ENCODE measurements at regions not wholly inside any gene's neighbourhood (a gene's known extent, or its start where the extent isn't known, plus 50 kb on each side); places are given as distances from the start of the nearest gene placed in this dataset.

DNA sequence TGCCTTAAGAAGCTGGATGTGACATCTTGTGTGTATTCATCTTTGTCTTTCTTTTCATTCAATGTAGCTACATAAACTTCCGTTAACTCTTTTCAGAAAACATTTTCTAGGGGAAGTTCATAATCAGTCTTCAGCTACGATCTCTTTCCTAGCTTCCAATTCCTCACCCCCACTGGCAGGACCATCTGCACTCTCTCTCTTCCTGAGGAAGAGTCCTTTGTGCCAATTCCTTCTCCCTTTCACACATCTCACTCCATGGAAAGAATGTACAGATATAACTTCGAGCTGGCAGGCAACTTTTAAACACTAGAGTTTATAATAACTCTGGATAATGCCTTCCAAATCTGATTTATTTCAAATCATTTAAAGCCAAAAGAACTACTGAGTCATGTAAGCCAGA, 495.7 kb downstream of the GALC start:
- FAIRE-seq = no peak

DNA sequence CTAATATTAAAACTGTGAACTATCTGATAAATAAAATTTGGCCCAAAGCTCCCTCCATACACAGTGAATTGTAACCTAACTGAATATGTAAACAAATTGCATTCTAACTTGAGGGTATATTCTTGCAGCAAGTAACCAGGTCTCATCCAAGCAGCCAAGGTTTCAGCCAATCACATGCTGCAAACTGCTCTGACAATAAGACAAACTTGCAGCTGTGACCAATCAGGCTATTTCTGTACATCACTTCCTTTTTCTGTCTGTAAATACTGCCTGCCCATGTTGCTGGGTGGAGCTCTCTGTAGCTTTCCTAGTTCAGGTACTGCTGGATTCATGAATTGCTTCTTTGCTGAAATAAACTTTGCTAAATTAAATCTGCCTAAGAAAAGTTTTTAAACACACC, 499.0 kb downstream of the GALC start:
- no peak for FAIRE-seq

DNA sequence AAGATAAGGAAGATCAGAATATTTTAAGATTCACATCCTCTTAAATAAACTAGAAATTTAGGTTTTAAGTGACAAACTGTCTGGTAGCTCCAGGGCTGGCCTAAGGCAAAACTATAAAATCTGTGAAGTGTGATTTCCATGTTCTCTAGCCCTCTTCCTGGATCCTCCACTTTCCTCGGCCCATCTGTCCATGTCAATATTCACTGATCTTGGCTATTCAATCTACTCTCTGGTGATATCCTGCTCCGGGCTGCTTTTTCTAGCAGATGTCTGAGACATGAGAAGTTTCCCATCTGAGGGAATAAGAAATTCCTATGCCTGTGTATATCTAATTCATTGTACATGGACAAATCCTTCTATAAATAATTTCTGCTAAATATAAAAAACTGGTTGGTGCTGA, 500.4 kb downstream of the GALC start:
- no peak for FAIRE-seq

DNA sequence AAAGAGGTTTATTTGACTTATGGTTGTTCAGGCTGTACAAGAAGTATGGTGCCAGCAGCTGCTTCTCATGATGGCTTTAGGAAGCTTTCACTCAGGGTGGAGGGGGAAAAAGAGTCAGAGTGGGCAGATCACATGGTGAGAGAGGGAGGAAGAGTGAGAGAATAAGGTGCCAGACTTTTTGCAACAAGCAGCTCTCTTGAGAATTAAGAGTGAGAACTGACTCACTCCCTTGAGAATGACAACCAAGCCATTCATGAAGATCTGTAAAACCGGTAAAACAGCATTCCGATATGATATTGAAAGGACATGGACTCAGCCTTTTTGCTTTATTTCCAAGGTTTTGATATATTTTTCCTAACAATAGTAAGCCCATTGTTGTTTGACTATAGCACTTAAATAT, 501.2 kb downstream of the GALC start:
- no peak for FAIRE-seq

DNA sequence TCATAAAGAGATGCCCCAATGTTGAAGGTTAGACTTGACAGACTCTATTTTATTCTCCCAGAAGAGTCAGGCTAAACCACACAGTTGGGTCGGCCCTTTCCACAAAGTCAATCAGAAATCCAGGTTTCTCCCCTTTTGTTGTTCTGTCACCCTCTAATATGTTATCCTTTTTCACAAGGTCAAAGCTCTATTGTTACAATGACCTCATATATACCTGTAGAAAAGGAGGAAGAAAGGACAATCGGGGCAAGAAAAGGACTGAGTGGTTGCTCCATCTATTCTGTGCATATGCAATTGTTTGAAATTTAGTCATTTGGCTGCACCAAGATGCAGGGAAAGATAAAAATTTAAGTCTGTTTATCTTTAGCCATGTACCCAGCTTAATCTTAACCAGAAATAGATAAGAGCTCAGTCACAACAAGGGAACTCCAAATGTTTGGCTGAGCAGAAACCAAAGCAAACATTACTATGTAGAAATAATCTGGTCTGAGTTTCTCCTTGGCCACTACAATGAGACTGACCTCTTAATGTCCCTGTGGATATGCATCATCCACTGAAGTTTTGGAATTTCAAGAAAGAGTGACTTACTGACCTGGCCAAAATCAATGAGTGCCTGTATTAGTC, 503.7 kb downstream of the GALC start:
- FAIRE-seq = no peak

DNA sequence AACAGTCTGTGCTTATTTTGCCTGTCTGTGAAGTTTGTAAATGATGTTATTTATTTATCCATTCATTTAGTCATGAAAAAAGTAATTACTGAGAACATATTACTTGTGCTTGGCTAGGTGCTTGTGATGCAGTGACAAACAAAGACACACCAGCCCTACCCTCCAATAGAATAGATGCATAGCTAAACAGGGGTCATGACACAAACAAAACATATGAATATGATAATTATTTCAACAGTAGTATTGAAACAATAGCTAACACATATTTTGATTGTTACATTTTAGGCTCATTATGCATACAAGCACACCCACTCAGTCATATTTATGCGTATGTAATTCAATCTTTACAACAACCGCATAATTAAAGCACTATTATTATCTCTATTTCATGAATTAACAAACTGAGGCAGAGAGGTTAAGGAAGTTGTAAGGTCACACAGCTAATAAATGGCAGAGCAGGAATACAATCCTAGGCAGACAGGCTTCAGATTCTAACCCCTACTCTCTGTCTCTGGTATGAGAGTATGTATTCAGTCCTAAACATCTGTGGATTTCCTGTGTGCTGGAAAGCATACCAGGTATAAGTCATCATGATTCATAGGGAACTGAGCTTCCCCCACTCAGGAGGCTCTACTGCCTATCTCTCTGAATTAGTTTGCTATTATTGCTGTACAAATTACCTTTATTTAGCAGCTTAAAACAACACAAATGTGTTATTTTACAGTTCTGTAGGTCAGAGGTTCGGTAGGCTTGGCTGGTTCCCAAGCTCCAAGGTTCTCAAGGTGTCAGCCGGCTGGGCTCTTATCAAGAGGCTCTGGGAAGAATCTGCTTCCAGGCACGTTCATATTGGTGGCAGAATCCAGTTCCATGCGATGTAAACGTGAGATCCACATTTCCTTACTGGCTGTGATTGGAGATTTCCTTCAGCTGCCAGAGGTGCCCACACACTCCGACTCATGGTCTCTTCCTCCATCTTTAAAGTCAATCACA, 509.4 kb downstream of the GALC start:
- FAIRE-seq = no peak

DNA sequence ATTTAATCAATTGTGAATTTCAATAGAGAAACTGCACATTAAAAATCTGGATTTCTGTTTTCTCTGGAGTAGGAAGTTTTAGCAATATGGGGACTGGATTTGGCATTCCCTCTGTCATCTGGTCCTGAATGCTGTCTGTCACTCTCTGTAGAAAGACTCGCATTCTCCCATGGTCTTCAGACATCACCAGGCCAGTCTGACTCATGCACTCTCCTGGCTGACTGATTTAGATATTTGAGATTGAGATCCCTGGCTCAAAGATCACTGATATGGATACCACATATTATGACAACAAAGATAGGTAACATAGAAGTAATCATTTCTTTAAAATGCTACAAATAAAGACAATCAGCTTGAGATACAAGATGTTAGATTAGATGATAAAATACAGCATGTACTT, 524.5 kb downstream of the GALC start:
- FAIRE-seq = no peak

DNA sequence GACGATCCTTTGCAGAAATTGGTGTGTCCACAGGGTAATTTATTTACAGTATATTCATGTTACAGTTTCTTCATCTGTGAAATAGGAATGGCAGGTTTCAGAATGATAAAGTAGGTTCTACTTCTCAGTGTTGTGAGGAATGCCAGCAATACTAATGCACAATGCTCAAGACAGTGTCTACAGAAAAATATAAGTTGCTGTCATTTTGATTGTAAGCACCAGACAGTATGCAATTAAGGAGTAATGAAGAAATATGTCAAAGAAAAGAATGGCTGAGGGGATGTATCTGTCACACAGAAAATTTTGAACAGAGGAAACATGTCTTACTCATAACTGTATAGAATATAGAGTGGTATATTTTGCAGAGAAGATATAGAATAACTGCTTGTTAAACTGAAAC, 525.4 kb downstream of the GALC start:
- no peak for FAIRE-seq

DNA sequence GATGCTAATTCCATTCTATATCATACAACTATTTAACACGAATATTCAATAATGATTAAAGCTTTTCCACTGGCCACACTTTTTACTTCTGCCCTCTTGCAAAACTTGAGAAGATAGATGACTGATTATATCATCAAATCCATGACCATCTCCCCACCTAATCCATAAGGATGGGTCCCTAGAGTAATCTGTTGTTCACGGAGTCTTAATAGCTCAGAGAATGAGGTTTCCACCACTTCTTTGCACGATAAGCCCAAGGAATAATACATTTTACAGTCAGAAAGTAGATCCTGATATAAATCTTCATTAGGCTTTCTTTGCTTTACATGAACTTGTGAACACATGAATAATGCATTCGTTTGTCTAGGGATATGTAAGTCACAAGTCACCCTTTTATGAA, 527.2 kb downstream of the GALC start:
- FAIRE-seq = no peak

DNA sequence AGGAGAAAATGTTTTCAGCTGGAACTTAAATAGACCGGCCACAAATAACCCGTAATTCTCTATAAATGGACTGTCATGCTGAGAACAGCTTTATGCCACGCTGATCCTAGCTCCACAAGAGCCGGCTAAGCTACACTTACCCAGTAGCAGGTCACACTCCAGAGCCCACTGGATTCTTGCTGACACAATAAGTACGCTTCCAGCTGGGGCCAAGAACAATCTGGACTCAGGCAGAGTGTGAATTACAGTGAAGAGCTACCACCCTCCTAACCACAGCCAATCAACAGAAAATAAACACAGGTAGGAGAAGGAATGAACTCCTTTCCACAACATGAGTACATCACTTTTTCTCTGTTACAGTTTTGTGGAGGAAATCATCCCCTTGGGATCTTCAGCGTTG, 531.3 kb downstream of the GALC start:
- no peak for FAIRE-seq

DNA sequence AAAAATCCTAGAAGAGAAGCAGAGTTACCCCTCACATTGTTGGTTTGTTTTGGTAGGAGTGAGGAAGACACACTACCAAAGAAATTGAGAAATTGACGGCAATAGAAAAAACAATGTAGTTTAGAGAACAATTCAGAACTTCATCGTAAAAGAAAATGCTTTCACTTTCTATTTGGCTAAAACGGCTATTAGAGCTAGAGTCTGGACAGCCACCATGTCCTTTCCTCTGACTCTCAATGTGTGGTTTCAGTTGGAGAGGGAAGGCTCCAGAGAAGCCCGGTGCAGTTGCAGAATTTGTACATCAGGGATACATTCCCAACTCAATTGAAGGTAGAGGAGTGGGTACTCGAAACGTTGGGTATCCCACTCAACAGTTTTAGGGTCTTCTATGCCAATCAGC, 535.3 kb downstream of the GALC start:
- FAIRE-seq = no peak

DNA sequence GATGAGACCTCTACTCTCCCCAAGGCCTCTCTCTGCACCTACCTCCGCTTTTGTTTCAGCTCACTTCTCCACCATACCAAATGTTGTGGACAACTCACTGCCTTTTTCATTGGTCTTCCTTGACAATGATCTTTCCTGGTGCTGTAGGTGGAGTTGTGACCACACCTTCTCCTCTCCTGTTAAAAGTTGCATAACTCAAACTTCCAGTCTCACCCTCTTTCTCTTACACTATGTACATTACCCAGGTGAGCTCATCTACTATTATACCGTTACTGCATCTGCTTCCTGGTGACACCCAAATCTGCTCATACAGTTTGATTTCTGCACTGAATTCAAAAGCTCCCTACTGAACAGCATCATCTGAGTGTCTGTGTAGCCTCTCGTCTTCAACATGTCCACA, 542.8 kb downstream of the GALC start:
- FAIRE-seq = no peak

DNA sequence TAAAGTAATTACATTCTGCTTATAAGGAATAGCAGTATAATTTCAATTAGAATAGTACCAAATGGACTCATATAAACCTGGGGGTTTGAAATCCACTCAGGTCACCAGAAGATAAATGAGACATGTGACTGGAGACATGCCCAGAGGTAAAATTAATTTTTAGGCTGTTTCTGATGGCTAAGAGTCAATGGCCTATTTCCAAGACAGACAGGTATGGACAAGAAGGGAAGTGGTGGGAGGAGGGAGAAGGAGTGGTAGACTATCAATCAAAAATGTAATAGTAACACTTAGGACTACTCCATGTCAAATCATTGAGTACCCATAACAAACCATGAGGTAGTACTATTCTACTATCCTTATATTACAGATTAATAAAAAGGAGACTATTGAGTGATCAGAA, 544.0 kb downstream of the GALC start:
- FAIRE-seq = no peak

DNA sequence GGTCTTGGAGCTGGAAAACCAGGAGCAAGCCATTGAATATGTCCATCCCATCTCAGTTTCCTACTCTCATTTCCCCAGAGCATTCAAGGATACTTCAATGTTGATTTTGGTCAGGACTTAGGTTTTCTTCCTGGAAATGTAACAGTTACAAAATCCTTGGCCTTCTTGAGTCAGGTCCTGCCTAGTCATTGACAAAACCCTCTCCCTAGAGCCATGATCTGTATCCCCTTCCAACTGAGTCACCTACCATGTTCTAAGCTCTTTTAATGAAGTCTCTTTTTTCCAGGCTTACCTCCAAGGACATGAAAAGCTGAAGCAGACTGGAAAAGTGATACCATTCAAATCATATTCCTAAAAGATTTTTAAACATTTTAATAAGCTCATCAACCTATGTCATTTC, 549.2 kb downstream of the GALC start:
- no peak for FAIRE-seq

DNA sequence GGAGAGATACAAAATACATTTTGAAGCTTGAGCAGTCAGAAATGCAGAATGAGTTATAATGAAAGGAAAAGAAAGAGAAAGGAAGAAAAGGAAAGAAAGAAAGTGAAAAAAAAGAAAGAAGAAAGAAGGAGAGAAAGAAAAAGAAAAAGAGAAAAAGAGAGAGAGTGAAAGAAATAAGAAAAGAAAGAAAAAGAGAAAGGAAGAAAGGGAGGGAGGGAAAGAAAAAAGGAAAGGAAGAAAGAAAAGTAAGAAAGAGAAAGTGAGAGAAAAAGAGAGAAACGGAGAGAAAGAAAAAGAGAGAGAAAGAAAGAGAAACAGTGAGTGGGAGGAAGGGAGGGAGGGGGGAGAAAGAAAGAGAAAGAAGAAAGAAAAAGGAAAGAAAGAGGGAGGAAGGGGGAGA, 549.9 kb downstream of the GALC start:
- FAIRE-seq = no peak

DNA sequence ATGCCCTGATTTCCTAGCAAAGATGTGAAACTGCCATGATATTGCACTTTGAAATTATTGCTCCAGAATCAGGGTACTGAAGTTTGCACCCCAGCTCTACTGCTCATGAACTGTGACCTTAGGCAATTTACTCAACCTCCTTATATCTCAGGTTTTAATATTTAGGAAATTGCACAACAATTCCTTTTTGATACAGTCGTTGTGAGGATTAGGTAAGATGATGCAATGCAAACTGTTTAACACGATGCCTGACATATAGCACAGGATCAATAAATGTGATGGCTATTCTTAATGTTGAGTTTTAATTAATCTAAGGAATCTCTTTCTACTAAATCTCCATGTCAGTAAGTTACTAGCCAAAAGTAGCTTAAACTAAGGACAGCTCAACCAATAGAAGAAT, 555.8 kb downstream of the GALC start:
- no peak for FAIRE-seq

DNA sequence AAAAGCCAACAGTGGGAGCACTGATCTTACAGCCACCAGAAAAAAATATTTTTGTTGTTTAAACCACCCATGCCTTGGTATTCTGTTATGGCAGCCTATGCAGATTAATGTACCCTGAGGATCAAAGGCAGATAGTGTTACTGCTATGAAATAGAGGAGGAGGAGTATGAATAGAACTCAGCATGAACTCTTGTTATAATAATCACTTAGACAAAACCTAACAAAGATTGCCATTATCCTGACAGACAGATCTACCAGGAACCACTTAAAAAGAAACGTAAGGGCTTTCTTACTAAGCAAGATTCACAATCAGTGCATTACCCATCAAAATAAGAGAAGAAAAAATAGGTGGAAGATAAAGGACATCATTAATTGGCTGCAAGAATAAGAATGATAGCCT, 558.3 kb downstream of the GALC start:
- no peak for FAIRE-seq

DNA sequence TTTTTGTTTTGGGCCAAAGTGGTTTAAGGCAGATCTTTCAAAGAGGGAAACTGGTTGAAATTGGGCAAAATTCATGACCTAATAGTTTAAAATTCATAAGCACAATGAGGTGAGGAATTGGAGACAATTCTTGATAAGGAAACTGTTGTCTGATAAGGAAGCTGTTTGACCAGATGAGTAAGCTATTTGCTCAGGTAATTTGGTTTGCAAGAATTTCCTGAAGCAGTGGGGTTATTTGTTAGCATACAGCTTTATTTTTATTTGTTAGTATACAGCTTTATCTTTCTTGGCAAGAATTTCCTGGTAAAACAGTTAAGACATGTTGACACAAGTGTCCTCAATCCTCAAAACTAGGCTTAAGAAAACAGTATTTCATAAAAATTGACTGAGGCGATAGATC, 559.0 kb downstream of the GALC start:
- FAIRE-seq = no peak

DNA sequence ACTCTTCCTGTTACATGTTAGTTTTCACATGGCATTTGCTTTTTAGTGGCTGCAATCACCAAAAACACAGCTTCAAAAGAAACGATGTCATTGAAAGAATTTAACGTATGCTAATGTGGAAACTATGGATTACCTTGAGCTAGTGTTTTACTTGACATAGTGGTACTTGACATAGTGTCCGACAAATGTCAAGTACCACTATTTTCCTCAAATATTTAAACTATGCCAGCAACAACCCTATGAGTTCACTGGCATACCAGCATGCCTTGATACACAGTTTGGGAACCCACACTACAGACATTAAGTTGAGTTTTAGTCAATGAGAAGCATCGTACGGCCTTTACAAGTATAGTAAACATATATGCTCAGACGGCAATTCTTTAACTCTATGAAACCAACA, 560.3 kb downstream of the GALC start:
- no peak for FAIRE-seq

DNA sequence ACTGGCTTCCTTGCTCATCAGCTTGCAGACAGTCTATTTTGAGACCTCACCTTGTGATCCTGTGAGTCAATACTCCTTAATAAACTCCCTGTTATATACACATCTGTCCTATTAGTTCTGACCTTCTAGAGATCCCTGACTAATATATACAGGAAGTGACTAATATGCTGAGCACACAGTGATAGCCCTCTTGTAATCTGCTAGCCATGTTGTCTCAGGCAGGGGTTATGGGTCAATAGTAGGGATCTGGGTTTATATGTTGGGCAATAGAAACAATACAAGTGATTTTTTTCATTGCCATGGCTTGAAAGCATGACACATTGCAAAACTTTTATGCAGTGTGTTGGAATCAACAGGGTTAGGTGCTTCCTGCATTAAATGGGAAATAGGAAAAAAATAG, 562.2 kb downstream of the GALC start:
- FAIRE-seq = no peak

DNA sequence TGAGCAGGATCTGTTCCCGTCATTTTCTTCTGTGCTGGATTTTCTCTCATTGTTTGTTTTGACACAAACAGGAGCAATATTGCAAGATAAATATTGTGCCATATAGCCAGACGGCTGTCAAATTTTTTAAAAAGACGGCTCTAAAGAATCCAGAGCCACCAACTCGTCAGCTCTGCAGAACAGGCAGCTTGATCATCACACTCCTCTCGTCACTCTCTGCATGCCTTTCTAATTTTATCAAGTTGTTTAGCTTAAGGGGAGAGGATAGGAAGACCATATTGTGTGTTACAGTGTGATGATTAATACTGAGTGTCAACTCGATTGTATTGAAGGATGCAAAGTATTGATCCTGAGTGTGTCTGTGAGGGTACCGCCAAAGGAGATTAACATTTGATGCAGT, 562.8 kb downstream of the GALC start:
- FAIRE-seq = no peak

DNA sequence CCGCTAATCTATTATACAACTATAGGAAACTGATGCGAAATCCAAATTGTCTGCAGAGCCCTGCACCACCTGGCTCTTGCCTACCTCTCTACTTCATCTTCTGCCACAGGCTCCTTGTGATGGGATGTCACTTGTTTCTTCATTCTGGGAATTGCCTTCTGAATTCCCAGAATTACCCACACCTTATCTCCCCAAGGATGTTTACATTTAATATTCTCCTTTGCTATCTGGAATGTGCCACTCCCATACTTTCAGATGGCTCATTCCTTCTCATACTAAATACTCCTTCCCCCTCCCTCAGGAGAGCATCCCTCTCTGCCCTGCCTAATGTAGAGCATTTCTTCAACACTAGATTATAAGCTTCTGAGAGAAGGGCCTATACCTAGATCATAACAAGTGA, 573.1 kb downstream of the GALC start:
- no peak for FAIRE-seq

DNA sequence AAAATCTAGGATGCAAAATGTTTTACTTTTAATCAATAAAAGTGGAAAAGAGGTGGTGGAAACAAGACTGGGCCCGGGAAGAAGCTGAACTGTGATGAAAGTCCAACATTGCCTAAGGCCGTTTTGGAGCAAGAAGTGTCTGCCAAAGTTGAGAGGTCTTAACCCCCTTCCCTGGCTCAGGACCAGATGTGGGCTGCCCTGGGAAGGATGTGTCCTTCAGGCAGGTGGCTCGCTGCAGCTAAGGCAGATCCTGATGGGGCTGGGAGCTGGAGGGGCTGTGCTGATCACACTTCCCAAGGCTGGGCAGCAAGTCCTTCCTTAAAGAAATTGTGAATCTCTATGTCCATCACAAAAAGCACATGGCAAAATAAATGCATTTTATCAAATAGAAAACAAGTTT, 581.6 kb downstream of the GALC start:
- FAIRE-seq = no peak

DNA sequence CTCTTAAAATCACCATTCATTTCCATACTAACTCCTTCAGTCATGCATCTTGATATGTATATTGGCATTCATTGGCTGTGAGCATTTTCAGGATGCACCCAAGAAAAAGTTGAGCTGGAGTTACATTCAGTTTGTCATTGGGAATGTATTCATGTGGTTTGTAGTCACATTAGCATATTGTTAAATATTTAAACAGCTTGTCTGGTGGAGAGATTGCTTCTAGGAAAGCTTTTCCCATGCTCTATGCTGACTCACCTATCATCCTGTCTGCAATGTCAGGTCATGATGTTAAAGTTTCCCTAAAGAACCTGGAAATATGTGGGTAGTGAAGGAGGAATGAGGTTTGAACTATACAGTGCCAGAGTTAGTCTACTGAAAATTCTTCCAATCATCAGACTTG, 583.6 kb downstream of the GALC start:
- no peak for FAIRE-seq

DNA sequence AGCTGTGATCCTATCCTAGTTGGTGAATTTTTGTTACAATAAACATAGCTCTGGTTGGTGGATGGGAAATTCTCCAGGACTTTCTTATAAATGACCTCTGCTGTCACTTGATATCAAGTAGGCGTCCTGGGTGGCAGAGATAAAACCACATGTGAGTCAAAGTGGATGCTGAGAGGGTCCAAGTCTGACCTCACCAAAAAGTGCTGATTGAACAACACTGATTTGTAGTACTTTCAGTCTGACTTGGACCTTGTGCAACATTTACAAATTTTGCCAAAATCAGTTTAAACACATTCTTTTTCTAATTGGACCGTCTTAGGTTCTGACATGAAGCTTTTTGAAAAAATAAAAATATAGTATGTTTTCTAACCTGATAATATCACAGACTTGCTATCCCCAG, 585.6 kb downstream of the GALC start:
- no peak for FAIRE-seq
